Right hindlimb (tissue), 1 donor: ENCODE measurements at regions not wholly inside any gene's neighbourhood (a gene's known extent, or its start where the extent isn't known, plus 50 kb on each side); places are given as distances from the start of the nearest gene placed in this dataset.
A peak's percentile ranks its signal among the peaks of the same experiment; 100 is the strongest.
"Not testable (repeated sequence)": the region's sequence is repeated elsewhere in the genome, so short reads cannot be mapped to it uniquely, and the experiment has no call there.

Experiments
- DNase-seq: peaks from one replicate; pipeline ENCODE4 v3.0.0-alpha.2; 2018

DNA sequence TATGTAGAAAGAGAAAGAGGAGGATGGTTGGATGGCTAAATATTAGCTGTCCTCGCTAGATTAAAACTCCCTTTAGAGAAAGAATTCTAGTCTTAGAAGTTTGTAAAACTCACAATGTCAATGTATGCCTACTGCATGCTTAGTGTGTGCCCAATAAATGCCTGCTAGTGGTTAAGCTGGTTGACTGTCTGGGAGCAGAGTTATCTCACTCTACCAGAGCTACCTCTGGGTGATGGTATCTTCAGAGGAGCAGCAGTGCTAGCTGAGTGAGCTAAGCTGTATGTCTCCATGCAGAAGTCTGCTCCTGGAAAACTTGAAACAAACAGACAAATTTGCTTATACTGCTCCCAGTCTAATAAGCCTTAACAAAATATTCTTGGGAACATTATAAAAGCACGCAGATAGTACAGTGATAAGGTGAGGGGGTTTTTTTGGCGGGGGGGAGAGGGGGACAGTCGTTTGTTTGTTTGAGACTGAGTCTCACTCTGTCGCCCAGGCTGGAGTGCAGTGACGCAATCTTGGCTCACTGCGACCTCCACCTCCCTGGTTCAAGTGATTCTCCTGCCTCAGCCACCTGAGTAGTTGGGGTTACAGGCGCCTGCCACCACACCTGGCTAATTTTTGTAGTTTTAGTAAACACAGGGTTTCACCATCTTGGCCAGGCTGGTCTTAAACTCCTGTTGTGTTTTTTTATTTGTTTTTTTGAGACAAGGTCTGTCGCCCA, 202.8 kb upstream of the TSC22D1 start:
- no peak for DNase-seq

- not testable (repeated sequence) for DNase-seq
These were observed 199.2 kb upstream of the TSC22D1 start for GRCh38 chr13:44775290-44775689.

DNA sequence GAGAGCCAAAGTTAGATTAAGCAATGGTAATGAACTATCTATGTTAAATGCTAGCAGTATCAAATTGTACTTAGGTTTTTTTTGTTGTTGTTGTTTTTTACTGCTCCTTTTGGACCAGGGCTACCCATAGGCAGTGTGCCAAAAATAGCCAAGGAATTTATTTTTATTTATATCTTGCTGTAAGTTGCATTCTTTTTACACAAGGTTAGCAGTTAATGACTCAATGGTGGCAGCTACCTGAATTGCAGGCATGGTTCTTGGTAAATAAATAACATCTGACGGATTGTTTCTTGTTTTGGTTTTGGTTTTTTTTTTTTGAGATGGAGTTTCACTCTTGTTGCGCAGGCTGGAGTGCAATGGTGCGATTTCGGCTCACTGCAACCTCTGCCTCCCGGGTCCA, 194.8 kb upstream of the TSC22D1 start:
- DNase-seq = no peak

- DNase-seq = no peak
These were observed 193.6 kb upstream of the TSC22D1 start for GRCh38 chr13:44769686-44770085.

GRCh38 chr13:44768775-44769581, 192.8 kb upstream of the TSC22D1 start:
- DNase-seq = no peak

DNA sequence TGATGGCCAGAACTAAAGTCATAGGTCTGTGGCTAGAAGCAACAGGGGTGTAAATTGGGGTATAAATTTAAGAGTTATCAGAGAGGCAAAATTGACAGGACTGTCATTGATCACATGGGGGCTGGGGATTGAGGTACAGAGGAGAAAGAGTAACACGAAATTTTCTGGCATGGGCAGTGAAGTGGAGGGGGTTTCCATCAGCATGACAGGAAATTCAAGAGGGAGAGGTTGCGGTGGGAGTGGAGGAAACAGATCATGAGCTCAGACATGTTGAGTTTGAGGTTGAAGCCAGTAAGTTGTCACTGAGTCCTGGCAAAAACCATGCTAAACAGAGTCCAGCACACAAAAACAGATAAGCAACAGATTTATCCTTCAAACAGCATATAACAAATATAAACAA, 192.1 kb upstream of the TSC22D1 start:
- no peak for DNase-seq

DNA sequence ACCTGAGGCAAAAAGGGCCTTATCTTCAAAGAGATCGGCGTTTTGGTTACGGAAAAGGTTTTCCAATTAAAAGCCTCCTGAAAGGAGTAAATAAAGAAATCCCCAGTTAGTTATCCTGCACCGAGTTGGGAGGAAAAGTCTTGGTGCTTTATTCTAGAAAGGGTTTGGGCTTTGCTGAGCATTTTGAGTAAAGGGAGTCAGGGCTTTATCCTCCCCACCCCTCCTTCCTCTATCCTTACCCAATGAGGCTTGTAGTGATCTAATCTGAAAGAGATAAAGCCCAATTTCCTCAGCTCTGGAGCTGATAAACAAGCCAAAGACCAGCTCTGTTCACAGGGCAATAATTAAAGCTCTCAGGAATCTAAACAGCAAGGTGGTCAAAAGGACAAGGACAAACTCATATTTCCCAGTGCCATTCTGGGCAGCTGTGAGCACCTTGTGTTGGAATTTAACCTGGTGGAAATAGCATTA, 188.9 kb upstream of the TSC22D1 start:
- no peak for DNase-seq

GRCh38 chr13:44764302-44764692, 188.2 kb upstream of the TSC22D1 start:
- no peak for DNase-seq

- no peak for DNase-seq
These were observed 187.6 kb upstream of the TSC22D1 start for GRCh38 chr13:44763615-44764301.

DNA sequence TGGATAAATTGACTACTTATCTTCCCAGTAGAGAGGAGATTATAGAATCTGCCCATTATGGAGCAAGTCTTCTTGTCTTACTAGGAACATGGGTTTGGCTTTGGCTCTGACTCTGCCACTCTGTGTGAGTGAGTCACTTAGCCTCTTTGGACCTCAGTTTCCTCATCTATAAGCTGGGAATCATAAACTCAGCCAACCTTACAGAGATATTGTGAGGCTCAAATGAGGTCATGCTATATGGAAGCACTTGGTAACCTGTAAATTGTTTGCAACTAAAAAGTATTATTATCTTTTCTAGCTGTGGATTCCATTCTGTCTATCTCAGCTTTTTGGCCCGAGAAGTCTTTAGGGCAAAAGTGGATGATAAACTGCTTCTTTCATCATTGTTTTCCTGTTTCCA, 186.8 kb upstream of the TSC22D1 start:
- DNase-seq = no peak

DNA sequence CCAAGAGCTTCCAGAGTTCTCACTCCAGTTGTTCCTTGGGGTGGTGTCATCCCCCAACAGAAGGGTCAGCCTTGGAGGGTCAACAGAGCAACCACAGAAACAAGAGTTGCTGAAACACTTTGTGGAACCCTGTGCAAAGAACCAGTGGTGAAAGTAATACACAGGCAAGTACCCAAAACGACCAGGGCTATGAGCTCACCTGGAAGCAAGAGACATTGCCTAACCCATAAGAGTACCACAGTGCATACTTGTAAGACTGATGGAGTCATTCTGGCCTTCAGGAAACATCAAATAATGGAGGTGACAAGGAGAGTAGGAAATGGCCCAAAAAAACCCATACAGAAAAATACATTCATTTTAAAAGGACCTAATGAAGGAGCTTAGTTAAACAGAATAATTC, 184.3 kb upstream of the TSC22D1 start:
- no peak for DNase-seq

- peak; percentile 39 for DNase-seq
These were observed 183.5 kb upstream of the TSC22D1 start for GRCh38 chr13:44759384-44760360.

GRCh38 chr13:44758630-44759383, 182.7 kb upstream of the TSC22D1 start:
- peak; percentile 41 for DNase-seq

- DNase-seq = no peak
These were observed 181.5 kb upstream of the TSC22D1 start for GRCh38 chr13:44757671-44758070.

GRCh38 chr13:44756276-44756810, 180.2 kb upstream of the TSC22D1 start:
- DNase-seq = no peak

- no peak for DNase-seq
These were observed 179.7 kb upstream of the TSC22D1 start for GRCh38 chr13:44755872-44756271.

DNA sequence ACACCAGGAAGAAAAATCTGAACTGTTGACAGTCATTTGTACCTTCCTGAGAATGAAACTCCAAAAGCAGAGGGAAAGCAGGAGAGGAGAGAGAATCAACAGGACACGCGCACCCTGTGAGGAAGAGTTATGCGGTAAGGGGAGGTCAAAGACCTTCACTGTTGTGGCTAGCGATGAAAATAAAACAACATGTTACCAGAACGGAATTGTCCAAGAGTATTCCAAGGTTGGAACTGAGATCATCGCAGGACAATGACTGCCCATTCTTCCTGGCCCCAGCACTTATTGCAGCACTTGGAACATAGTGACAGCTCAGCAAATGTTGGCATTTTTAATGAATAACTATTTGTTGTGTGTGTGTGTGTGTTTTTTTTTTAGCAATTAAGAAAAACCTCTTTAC, 176.0 kb upstream of the TSC22D1 start:
- DNase-seq = no peak

- DNase-seq = no peak
These were observed 174.5 kb upstream of the TSC22D1 start for GRCh38 chr13:44750630-44751029.

GRCh38 chr13:44749906-44750305, 173.8 kb upstream of the TSC22D1 start:
- no peak for DNase-seq

- no peak for DNase-seq
These were observed 172.3 kb upstream of the TSC22D1 start for GRCh38 chr13:44748439-44748838.

- DNase-seq = no peak
These were observed 171.0 kb upstream of the TSC22D1 start for GRCh38 chr13:44747179-44747578.
